GM21381 (cell line): ENCODE measurements at regions not wholly inside any gene's neighbourhood (a gene's known extent, or its start where the extent isn't known, plus 50 kb on each side); places are given as distances from the start of the nearest gene placed in this dataset.

ENCODE experiments used
- ATAC-seq: cut with Tn5 transposase; IDR thresholded peaks from one replicate; pipeline ENCODE4 v1.9.1; 2021; ENCODE audit warnings: mild to moderate bottlenecking, moderate library complexity; ENCODE audit not compliant: unreplicated experiment

GRCh38 chr6:81484251-81484650 lies 268.2 kb downstream of the TENT5A start:
- ATAC-seq: no peak

- no peak for ATAC-seq
Measured at GRCh38 chr6:81480139-81480538, 272.3 kb downstream of the TENT5A start.

DNA sequence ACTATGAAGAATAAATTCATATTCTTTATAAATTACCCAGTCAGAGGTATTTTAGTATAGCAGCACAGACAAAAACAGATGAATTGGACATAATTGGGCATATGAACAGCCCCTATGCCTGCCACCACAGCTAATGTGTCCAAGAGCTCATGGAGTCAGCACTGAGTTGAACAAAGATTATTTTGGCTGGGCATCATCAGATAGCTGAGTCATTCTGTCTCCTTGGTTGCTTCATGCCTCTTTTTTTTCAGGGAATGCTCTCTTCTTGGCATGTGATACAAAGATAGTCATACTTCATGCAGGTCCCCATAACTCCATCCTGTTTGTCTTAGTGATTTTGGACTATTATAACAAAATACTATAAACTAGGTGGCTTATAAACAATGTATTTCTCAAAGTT lies 275.6 kb downstream of the TENT5A start:
- no peak for ATAC-seq

DNA sequence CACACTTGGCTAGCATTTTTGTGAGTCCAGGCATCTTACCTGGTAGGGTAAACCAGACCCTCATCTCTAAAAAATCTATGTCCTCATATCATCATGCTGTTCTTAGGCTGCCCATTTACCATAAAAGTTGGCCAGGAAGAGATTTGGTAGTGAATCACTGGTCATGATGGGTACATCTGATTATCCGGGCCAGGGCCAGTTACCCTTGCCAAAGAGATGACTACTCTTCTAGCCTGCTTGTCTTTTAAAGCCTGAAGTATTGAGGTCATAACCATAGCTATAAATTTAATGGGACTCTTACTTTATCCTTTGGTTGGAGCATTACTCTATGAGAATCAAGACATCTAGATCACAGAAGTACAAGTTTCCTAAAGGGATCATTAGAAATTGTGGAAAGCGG lies 276.8 kb downstream of the TENT5A start:
- ATAC-seq: no peak

GRCh38 chr6:81465859-81466258 lies 286.6 kb downstream of the TENT5A start:
- ATAC-seq: no peak

- no peak for ATAC-seq
Measured at GRCh38 chr6:81456416-81456815, 296.1 kb downstream of the TENT5A start.

- no peak for ATAC-seq
Measured at GRCh38 chr6:81455641-81456040, 296.8 kb downstream of the TENT5A start.

- ATAC-seq: peak; percentile 91
Measured at GRCh38 chr6:81451787-81452186, 300.7 kb downstream of the TENT5A start.

DNA sequence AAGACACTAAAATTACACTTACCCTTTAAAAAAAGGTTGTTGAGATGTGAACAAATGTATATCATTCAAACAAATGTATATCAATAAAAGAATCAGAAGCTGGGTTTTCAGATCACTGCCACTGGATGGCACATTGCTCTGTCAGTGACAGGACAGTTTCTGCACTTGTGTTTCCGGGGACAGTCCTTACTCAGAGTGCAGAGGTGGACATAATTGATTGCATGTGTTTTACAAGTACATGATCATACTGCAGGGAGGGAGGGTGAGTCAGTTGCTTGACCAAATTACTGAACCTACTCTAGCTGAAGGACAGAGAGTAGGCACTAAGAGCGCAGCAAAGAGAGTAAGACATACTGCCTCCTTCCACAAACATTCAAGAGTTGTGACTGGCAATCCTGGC lies 302.3 kb downstream of the TENT5A start:
- ATAC-seq: no peak

GRCh38 chr6:81446509-81446908 lies 306.0 kb downstream of the TENT5A start:
- ATAC-seq: no peak

DNA sequence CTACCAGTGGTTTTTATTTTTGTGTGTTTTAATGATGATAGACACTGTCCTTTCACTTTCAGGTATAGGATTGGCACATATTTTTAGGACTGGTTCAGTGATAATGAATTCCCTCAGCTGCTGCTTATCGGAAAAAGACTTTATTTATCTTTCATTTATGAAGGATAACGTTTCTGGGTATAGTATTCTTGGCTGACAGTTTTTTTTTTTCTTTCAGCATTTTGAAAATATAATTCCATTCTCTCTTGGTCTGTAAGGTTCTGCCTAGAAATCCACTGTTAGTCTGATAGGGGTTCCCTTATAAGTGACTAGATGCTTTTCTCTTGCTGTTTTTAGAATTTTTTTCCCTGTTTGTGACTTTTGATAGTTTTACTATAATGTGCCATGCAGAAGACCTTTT lies 313.1 kb downstream of the TENT5A start:
- no peak for ATAC-seq

DNA sequence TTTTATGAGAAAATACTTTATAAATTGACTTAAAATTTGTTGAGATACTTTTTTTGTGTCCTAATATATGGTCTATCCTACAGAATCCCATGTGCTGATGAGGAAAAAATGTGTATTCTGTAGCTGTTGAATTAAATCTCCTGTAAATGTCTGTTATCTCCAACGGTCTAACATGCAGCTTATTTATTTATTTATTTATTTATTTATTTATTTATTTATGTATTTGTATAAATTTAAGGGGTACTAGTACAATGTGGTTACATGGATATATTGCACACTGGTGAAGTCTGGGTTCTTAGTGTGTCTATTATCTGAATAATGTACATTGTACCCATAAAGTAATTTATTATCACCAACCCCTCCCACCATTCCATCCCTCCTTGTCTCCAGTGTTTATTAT lies 315.5 kb downstream of the TENT5A start:
- no peak for ATAC-seq

DNA sequence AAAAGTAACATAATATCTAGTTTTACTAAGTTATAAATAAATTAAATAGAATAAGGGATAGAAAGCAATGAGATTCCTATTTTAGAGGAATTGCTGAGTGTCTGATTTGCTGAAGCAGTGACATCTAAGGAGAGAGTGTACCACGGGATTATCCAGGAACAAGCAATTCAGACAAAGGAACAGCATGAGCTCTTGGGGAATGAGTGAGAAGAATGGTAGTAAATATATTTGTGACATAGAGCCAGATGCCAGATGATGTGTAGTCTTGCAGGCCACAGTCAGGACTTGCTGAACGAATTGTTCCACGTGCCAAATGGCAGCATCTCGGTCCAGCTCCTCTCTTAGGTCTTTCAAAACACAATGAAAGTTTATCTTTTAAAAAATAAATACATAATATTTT lies 339.2 kb downstream of the TENT5A start:
- ATAC-seq: no peak

DNA sequence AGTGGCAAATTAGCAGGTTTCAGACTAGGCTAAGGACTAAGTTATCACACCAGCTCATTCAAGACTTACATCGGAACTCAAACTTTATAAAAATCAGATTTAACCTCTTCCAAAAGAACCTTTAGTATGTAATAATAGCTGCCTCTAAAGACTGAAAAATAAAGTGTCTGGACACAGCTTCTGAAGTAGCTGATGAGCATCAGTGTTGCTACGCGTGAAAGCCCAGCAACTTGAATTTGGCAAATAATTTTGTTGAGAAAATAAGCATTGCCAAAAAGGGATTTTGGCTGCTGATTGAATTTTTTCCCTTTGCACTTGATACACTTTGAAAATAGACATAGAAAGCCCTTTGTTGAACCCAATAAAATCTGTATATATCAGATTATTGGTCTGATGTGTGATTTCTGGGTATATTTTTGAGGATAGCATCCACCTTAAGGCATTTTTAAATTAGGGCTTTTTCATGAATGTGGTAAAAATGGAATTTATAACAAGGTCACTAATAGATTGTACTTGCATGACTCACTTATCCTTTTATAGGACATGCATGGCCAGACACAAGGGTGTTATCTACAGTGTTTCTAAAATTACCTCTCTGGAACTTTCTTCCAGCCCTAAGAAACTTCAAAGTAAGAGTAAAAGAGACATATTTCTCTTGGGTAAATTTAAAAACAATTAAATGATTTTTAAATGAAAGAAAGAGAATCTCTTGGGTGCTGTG lies 350.4 kb downstream of the TENT5A start:
- no peak for ATAC-seq

- no peak for ATAC-seq
Measured at GRCh38 chr6:81396916-81397315, 355.6 kb downstream of the TENT5A start.

- ATAC-seq: no peak
Measured at GRCh38 chr6:81387163-81387562, 365.3 kb downstream of the TENT5A start.

GRCh38 chr6:81384921-81385320 lies 367.6 kb downstream of the TENT5A start:
- no peak for ATAC-seq

DNA sequence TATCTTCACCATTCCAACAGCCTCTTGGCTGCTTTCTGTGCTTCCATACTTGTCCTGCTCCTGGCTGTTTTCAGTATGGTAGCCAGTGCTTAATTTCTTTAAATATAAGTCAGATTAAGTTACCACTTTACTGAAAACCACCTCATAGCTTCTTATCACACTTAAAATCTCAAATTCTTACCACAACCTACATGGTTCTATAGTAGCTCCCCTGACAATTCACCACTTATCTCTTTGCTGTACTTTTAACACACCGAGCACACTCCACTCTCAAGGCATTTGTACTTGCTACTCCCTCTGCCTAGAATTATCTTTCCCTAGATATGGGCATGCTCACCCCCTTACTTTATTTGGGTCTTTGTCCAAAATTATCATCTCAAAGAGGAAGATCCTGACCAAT lies 369.0 kb downstream of the TENT5A start:
- no peak for ATAC-seq

GRCh38 chr6:81382852-81383251 lies 369.6 kb downstream of the TENT5A start:
- no peak for ATAC-seq

DNA sequence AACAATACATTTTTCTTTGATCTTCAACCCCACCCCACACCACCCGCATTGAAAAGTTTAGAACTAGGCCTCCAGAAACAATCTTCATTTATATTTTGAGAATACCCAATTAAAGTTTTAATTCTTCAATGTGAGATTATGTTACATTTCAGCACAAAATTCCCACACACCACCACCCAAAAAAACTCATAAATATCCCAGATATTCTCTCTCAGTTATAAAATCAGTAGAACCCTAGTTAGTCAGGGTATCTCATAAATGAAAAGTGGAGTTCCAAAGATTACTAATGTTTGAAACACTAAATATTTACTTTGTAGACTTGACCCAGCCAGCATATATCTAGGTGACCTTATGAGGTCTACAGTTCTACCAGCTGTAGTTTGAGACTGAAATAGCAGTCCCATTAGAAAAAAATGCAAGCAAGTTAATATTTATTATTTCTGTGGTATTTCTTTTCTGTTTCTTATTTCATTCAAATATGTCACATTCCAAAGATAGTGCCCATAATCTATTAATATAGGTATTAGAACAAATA lies 371.0 kb downstream of the TENT5A start:
- ATAC-seq: no peak

GRCh38 chr6:81380718-81381338 lies 371.7 kb downstream of the TENT5A start:
- no peak for ATAC-seq

DNA sequence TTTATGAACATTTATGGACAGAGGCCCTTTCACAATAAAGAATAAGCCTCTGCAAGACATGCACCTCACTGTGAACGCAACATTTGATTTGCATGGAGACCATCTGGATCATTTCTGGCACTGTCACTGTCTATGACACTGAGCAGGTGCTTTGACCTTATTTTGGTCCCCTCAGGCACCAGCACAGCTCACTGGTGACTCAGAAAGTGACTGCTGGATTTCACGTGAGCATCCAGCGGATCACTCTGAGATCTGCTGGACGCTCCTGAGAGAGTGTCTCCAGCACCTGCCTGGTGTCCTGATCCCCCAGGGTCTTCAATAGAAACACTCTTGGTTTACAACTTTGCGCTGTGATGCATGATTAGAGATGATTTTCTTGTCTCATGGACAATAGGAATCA lies 375.7 kb downstream of the TENT5A start:
- no peak for ATAC-seq

- no peak for ATAC-seq
Measured at GRCh38 chr6:81373414-81373813, 379.1 kb downstream of the TENT5A start.
